Endothelial cell of hepatic sinusoid (primary cell): ENCODE measurements at regions not wholly inside any gene's neighbourhood (a gene's known extent, or its start where the extent isn't known, plus 50 kb on each side); places are given as distances from the start of the nearest gene placed in this dataset.
"Not testable (repeated sequence)": the region's sequence is repeated elsewhere in the genome, so short reads cannot be mapped to it uniquely, and the experiment has no call there.

Source experiments
- in situ Hi-C: cut with HindIII; loops from 2 replicates; pipeline ENCODE4 v1.10.0; 2017; ENCODE audit warnings: low sequenced_read_pairs

- in situ Hi-C loops, result no loop called here
Observed at GRCh38 chrX:5314148-5314547, 914.5 kb downstream of the NLGN4X start.

GRCh38 chrX:5307416-5307815 is 921.3 kb downstream of the NLGN4X start:
- in situ Hi-C loops, result no loop called here

- in situ Hi-C loops, result no loop called here
Observed at GRCh38 chrX:5306654-5307121, 922.0 kb downstream of the NLGN4X start.

- in situ Hi-C loops, result no loop called here
Observed at GRCh38 chrX:5305452-5305851, 923.2 kb downstream of the NLGN4X start.

GRCh38 chrX:5295004-5295403 is 933.7 kb downstream of the NLGN4X start:
- in situ Hi-C loops, result no loop called here

- in situ Hi-C loops, result no loop called here
Observed at GRCh38 chrX:5290635-5291034, 938.0 kb downstream of the NLGN4X start.

- in situ Hi-C loops, result not testable (repeated sequence)
Observed at GRCh38 chrX:5289949-5290348, 938.7 kb downstream of the NLGN4X start.

- in situ Hi-C loops, result no loop called here
Observed at GRCh38 chrX:5278908-5279307, 949.8 kb downstream of the NLGN4X start.

- in situ Hi-C loops, result loop anchor here (5.0 kb wide), 1 partner anchor 98 kb away; no protein-coding TSS in a partner anchor
Observed at GRCh38 chrX:5265324-5265850, 963.3 kb downstream of the NLGN4X start.

GRCh38 chrX:5250106-5250505 is 978.6 kb downstream of the NLGN4X start:
- in situ Hi-C loops, result no loop called here

GRCh38 chrX:5242091-5242790 is 986.4 kb downstream of the NLGN4X start:
- in situ Hi-C loops, result no loop called here

GRCh38 chrX:5236749-5237148 is 991.9 kb downstream of the NLGN4X start:
- in situ Hi-C loops, result no loop called here

GRCh38 chrX:5236096-5236495 is 992.6 kb downstream of the NLGN4X start:
- in situ Hi-C loops, result no loop called here

- in situ Hi-C loops, result no loop called here
Observed at GRCh38 chrX:5233830-5234229, 994.8 kb downstream of the NLGN4X start.

GRCh38 chrX:5220421-5220820 is 1008.2 kb downstream of the NLGN4X start:
- in situ Hi-C loops, result no loop called here

GRCh38 chrX:5194806-5195205 is 1033.9 kb downstream of the NLGN4X start:
- in situ Hi-C loops, result no loop called here

- in situ Hi-C loops, result no loop called here
Observed at GRCh38 chrX:5180135-5180741, 1048.4 kb downstream of the NLGN4X start.

GRCh38 chrX:5176766-5177165 is 1051.9 kb downstream of the NLGN4X start:
- in situ Hi-C loops, result no loop called here

GRCh38 chrX:5163663-5164062 is 1065.0 kb downstream of the NLGN4X start:
- in situ Hi-C loops, result no loop called here

- in situ Hi-C loops, result no loop called here
Observed at GRCh38 chrX:5155301-5155700, 1073.4 kb downstream of the NLGN4X start.

- in situ Hi-C loops, result loop anchor here (25.0 kb wide), 1 partner anchor 109 kb away; no protein-coding TSS in a partner anchor
Observed at GRCh38 chrX:5145957-5146356, 1082.7 kb downstream of the NLGN4X start.

GRCh38 chrX:5142644-5143043 is 1086.0 kb downstream of the NLGN4X start:
- in situ Hi-C loops, result loop anchor here (25.0 kb wide), 1 partner anchor 105 kb away; no protein-coding TSS in a partner anchor
